SK-N-SH (cell line): ENCODE measurements at regions not wholly inside any gene's neighbourhood (a gene's known extent, or its start where the extent isn't known, plus 50 kb on each side); places are given as distances from the start of the nearest gene placed in this dataset.
A peak's percentile ranks its signal among the peaks of the same experiment; 100 is the strongest.

Source experiments
- CTCF ChIA-PET: fragments of 300-600, 350-600 bp; formaldehyde crosslinking; extraction: SDS; loops from one replicate; lab custom pipeline; 2021; lab: Yijun Ruan, JAX
- POLR2A ChIA-PET: fragments of 350-600 bp; sonication (Branson Sonifier 250); formaldehyde crosslinking; extraction: SDS; loops from one replicate; lab custom pipeline; 2020; ENCODE audit warnings: antibody characterized with exemption, inconsistent platforms; lab: Yijun Ruan, JAX
- DNase-seq: peaks from one replicate; pipeline ENCODE4 v3.0.0; 2012
- H2AFZ ChIP-seq: fragments of 200-600 bp; sonication (generic); 2 replicates; pipeline ENCODE4 v1.8.1; 2016; ENCODE audit warnings: antibody characterized with exemption, mild to moderate bottlenecking, low read depth
- H3F3A ChIP-seq: fragments of 200-600 bp; sonication (generic); replicated peaks from 2 replicates; pipeline ENCODE3; 2016; ENCODE audit warnings: antibody characterized with exemption, mild to moderate bottlenecking; ENCODE audit not compliant: insufficient read depth
- H3K27ac ChIP-seq, 2 experiments: fragments of 200-500 bp in 1 of 2; fragments of 200-600 bp in 1 of 2; sonication (Bioruptor generic) in 1 of 2; sonication (generic), shearing (Covaris generic) in 1 of 2; 2 replicates each; pipeline versions ENCODE4 v1.5.1 to v1.6.1; 2014 to 2016; ENCODE audit warnings: low read depth in 2 of 2, inconsistent platforms in 1 of 2, low read length in 1 of 2, mild to moderate bottlenecking in 1 of 2, mixed read lengths in 1 of 2
- H3K27me3 ChIP-seq: fragments of 200-600 bp; sonication (generic), shearing (Covaris generic); 2 replicates; pipeline ENCODE4 v1.6.1; 2016; ENCODE audit warnings: mixed run types; ENCODE audit not compliant: insufficient read depth
- H3K36me3 ChIP-seq, 2 experiments: fragments of 200-500 bp in 1 of 2; fragments of 200-600 bp in 1 of 2; sonication (Bioruptor generic) in 1 of 2; sonication (generic) in 1 of 2; replicated peaks in 1 of 2; 2 replicates each; pipeline versions ENCODE3 to v1.5.1; 2014 to 2016; ENCODE audit warnings: low read length in 1 of 2, mild to moderate bottlenecking in 1 of 2; ENCODE audit not compliant: insufficient read depth in 2 of 2, control insufficient read depth in 1 of 2
- H3K4me1 ChIP-seq, 2 experiments: fragments of 200-500 bp in 1 of 2; fragments of 200-600 bp in 1 of 2; sonication (Bioruptor generic) in 1 of 2; sonication (generic), shearing (Covaris generic) in 1 of 2; 2 replicates each; pipeline versions ENCODE4 v1.5.1 to v1.6.1; 2014 to 2016; ENCODE audit warnings: low read depth in 1 of 2, low read length in 1 of 2, mixed run types in 1 of 2; ENCODE audit not compliant: insufficient read depth in 2 of 2, control insufficient read depth in 1 of 2
- H3K4me2 ChIP-seq: fragments of 200-600 bp; sonication (generic), shearing (Covaris generic); 2 replicates; pipeline ENCODE4 v1.6.1; 2017; ENCODE audit warnings: mixed run types
- H3K4me3 ChIP-seq, 2 experiments: fragments of 200-500 bp in 1 of 2; fragments of 200-600 bp in 1 of 2; sonication (Bioruptor generic) in 1 of 2; sonication (generic), shearing (Covaris generic) in 1 of 2; 2 replicates each; pipeline versions ENCODE4 v1.5.1 to v1.8.1; 2014 to 2016; ENCODE audit warnings: low read depth in 2 of 2, inconsistent platforms in 1 of 2, low read length in 1 of 2, mild to moderate bottlenecking in 1 of 2, mixed read lengths in 1 of 2, moderate library complexity in 1 of 2
- H3K79me2 ChIP-seq: fragments of 200-600 bp; sonication (generic); 2 replicates; pipeline ENCODE4 v1.8.1; 2017; ENCODE audit warnings: mild to moderate bottlenecking; ENCODE audit not compliant: insufficient read depth
- H3K9ac ChIP-seq: fragments of 200-600 bp; sonication (generic); 2 replicates; pipeline ENCODE4 v1.6.1; 2017; ENCODE audit warnings: mixed run types
- H3K9me2 ChIP-seq: fragments of 200-600 bp; sonication (generic); 2 replicates; pipeline ENCODE4 v1.6.1; 2017; ENCODE audit warnings: mixed run types
- H3K9me3 ChIP-seq: fragments of 200-600 bp; sonication (generic); 2 replicates; pipeline ENCODE4 v1.6.1; 2017; ENCODE audit warnings: mixed run types, mild to moderate bottlenecking, moderate library complexity
- H4K20me1 ChIP-seq: fragments of 200-600 bp; sonication (generic); 2 replicates; pipeline ENCODE4 v1.6.1; 2017; ENCODE audit warnings: mild to moderate bottlenecking, mixed run types; ENCODE audit not compliant: insufficient read depth
- CTCF ChIP-seq: fragments of 200-600 bp; sonication (generic); IDR thresholded peaks from 2 replicates; pipeline ENCODE4 v1.6.1; 2017; ENCODE audit warnings: antibody characterized with exemption, mild to moderate bottlenecking, moderate library complexity
- ELF1 ChIP-seq: IDR thresholded peaks from 2 replicates; pipeline ENCODE4 v1.4.0; 2012
- EP300 ChIP-seq, 2 experiments: IDR thresholded peaks; 2 replicates each; pipeline versions ENCODE4 v1.4.0 to v1.6.1; 2012; ENCODE audit warnings: borderline replicate concordance in 1 of 2, low read depth in 1 of 2, low read length in 1 of 2
- FOXJ3 ChIP-seq: sonication (generic); formaldehyde crosslinking; IDR thresholded peaks from 2 replicates; pipeline ENCODE4 v1.5.1; 2020; ENCODE audit warnings: mild to moderate bottlenecking, missing genetic modification reagents
- GATA2 ChIP-seq: sonication (generic); formaldehyde crosslinking; IDR thresholded peaks from 2 replicates; pipeline ENCODE4 v1.5.0; 2020; ENCODE audit warnings: mild to moderate bottlenecking, missing genetic modification reagents
- MXI1 ChIP-seq: IDR thresholded peaks from 2 replicates; pipeline ENCODE4 v1.6.1; 2012; ENCODE audit warnings: mild to moderate bottlenecking, low read depth, low read length, improper control_type of control experiment
- RFX5 ChIP-seq: IDR thresholded peaks from 2 replicates; pipeline ENCODE4 v1.6.1; 2012; ENCODE audit warnings: mild to moderate bottlenecking, improper control_type of control experiment, low read length
- RXRA ChIP-seq: IDR thresholded peaks from 2 replicates; pipeline ENCODE4 v1.4.0; 2012; ENCODE audit warnings: low read depth, mild to moderate bottlenecking, borderline replicate concordance
- SMC3 ChIP-seq: IDR thresholded peaks from 2 replicates; pipeline ENCODE4 v1.6.1; 2012; ENCODE audit warnings: low read depth, low read length, improper control_type of control experiment
- TEAD4 ChIP-seq: IDR thresholded peaks from 2 replicates; pipeline ENCODE4 v1.4.0; 2012; ENCODE audit warnings: mild to moderate bottlenecking, borderline replicate concordance; ENCODE audit not compliant: insufficient read depth
- USF1 ChIP-seq: IDR thresholded peaks from 2 replicates; pipeline ENCODE4 v1.4.0; 2012; ENCODE audit warnings: low read depth, borderline replicate concordance
- USF2 ChIP-seq: fragments of 150-350 bp; IDR thresholded peaks from 2 replicates; pipeline ENCODE4 v1.6.1; 2017; ENCODE audit warnings: antibody characterized with exemption, low read length, low read depth, borderline replicate concordance
- ZBTB33 ChIP-seq: IDR thresholded peaks from 2 replicates; pipeline ENCODE4 v1.4.0; 2012; ENCODE audit warnings: low read depth, borderline replicate concordance
- WGBS: methylation state at CpG from one replicate; pipeline ENCODE4 v1.1.6; 2017; ENCODE audit warnings: low lambda C conversion rate; 5-methylcytosine and 5-hydroxymethylcytosine counted together

DNA sequence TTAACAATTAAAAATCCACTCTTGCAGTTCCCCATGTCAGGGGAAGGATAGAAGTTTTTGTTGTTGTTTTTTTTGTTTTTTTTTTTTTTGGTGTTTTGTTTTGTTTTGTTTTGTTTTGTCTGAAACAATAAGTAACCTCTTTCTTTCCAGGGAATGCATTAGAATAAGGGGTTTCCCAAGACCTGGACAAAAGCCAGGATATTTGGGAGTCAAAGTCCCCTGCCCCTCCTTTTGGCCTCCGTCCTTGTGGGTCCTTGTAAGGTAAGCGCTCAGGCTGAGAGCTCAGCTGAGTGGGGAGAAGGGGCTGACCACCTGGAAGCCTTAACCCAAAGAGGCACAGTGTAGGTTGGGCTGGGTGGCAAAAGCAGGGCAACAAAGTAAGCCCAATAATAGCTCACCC, 515.4 kb downstream of the SOX6 start:
- POLR2A ChIA-PET, result no interaction called here
- 58% methylated on average over 2 of the region's 2 CpGs for WGBS
- Histone ChIP-seq H3K9me3 (no peaks in the 10 kb centered on the region), H3K36me3 (no peaks in the 10 kb centered on the region), H3K27me3 (no peaks in the 10 kb centered on the region), H3K79me2 (no peaks in the 10 kb centered on the region), H4K20me1 (no peaks in the 10 kb centered on the region), H3K4me2 (no peak overlapping the region), H3K9ac (no peak overlapping the region), H3F3A (no peaks in the 10 kb centered on the region), H2AFZ (no peak overlapping the region), H3K27ac (peak overlapping the region in 1 of 2 experiments; percentile 97; a peak in 2 of 4 replicates), H3K4me1 (peaks cover 6 to 83% of the 10 kb centered on the region in 2 experiments; a peak in 3 of 4 replicates), H3K4me3 (no peak overlapping the region), H3K9me2 (no peaks in the 10 kb centered on the region)
- TF ChIP-seq TEAD4 (no peak), EP300 (IDR thresholded peaks at IDR 0.05; ENCODE audit: borderline replicate concordance in 1 of 2, low read depth in 1 of 2, low read length in 1 of 2) (no peak), RXRA (no peak), ZBTB33 (no peak), FOXJ3 (CRISPR knock-in tag) (no peak), CTCF (no peak), GATA2 (CRISPR knock-in tag) (no peak), SMC3 (no peak), RFX5 (no peak), ELF1 (no peak), MXI1 (no peak), USF2 (no peak), USF1 (no peak)
- CTCF ChIA-PET, result interaction anchor here (1.3 to 1.7 kb wide), 2 partner anchors 15 to 191 kb away, joined by 3 to 9 read pairs; no protein-coding TSS in a partner anchor
- no peak for DNase-seq
